ENCODE measurements at regions not wholly inside any gene's neighbourhood (a gene's known extent, or its start where the extent isn't known, plus 50 kb on each side); places are given as distances from the start of the nearest gene placed in this dataset.

- no peak for DNase-seq (ENCODE audit: low read depth)
Observed at GRCh38 chr17:71919186-71919585, 201.6 kb upstream of the SOX9 start.

- no peak for DNase-seq (ENCODE audit: low read depth)
Observed at GRCh38 chr17:71919896-71920295, 200.9 kb upstream of the SOX9 start.

GRCh38 chr17:71921796-71922195 is 199.0 kb upstream of the SOX9 start:
- DNase-seq (ENCODE audit: low read depth), result no peak

- no peak for DNase-seq (ENCODE audit: low read depth)
Observed at GRCh38 chr17:71922439-71922838, 198.4 kb upstream of the SOX9 start.

- DNase-seq (ENCODE audit: low read depth), result no peak
Observed at GRCh38 chr17:71926746-71927398, 193.9 kb upstream of the SOX9 start.

- DNase-seq (ENCODE audit: low read depth), result no peak
Observed at GRCh38 chr17:71933306-71933705, 187.5 kb upstream of the SOX9 start.

GRCh38 chr17:71934520-71934919 is 186.3 kb upstream of the SOX9 start:
- DNase-seq (ENCODE audit: low read depth), result no peak

GRCh38 chr17:71935341-71935740 is 185.5 kb upstream of the SOX9 start:
- DNase-seq (ENCODE audit: low read depth), result no peak

GRCh38 chr17:71936977-71937376 is 183.8 kb upstream of the SOX9 start:
- no peak for DNase-seq (ENCODE audit: low read depth)

GRCh38 chr17:71937914-71938313 is 182.9 kb upstream of the SOX9 start:
- DNase-seq (ENCODE audit: low read depth), result no peak

GRCh38 chr17:71938340-71939010 is 182.3 kb upstream of the SOX9 start:
- DNase-seq (ENCODE audit: low read depth), result no peak

GRCh38 chr17:71941920-71942319 is 178.9 kb upstream of the SOX9 start:
- no peak for DNase-seq (ENCODE audit: low read depth)

- no peak for DNase-seq (ENCODE audit: low read depth)
Observed at GRCh38 chr17:71942626-71943025, 178.2 kb upstream of the SOX9 start.

GRCh38 chr17:71948703-71949422 is 172.0 kb upstream of the SOX9 start:
- DNase-seq (ENCODE audit: low read depth), result no peak

GRCh38 chr17:71959154-71959553 is 161.7 kb upstream of the SOX9 start:
- DNase-seq (ENCODE audit: low read depth), result no peak

- DNase-seq (ENCODE audit: low read depth), result no peak
Observed at GRCh38 chr17:71963351-71963750, 157.5 kb upstream of the SOX9 start.

- no peak for DNase-seq (ENCODE audit: low read depth)
Observed at GRCh38 chr17:71963791-71964190, 157.0 kb upstream of the SOX9 start.

GRCh38 chr17:71964559-71964958 is 156.3 kb upstream of the SOX9 start:
- DNase-seq (ENCODE audit: low read depth), result no peak

- no peak for DNase-seq (ENCODE audit: low read depth)
Observed at GRCh38 chr17:71966055-71966454, 154.8 kb upstream of the SOX9 start.

- DNase-seq (ENCODE audit: low read depth), result no peak
Observed at GRCh38 chr17:71966459-71967313, 154.1 kb upstream of the SOX9 start.

GRCh38 chr17:71969500-71969899 is 151.3 kb upstream of the SOX9 start:
- no peak for DNase-seq (ENCODE audit: low read depth)

GRCh38 chr17:71970312-71970711 is 150.5 kb upstream of the SOX9 start:
- no peak for DNase-seq (ENCODE audit: low read depth)
